ENCODE measurements at regions not wholly inside any gene's neighbourhood (a gene's known extent, or its start where the extent isn't known, plus 50 kb on each side); places are given as distances from the start of the nearest gene placed in this dataset.

DNA sequence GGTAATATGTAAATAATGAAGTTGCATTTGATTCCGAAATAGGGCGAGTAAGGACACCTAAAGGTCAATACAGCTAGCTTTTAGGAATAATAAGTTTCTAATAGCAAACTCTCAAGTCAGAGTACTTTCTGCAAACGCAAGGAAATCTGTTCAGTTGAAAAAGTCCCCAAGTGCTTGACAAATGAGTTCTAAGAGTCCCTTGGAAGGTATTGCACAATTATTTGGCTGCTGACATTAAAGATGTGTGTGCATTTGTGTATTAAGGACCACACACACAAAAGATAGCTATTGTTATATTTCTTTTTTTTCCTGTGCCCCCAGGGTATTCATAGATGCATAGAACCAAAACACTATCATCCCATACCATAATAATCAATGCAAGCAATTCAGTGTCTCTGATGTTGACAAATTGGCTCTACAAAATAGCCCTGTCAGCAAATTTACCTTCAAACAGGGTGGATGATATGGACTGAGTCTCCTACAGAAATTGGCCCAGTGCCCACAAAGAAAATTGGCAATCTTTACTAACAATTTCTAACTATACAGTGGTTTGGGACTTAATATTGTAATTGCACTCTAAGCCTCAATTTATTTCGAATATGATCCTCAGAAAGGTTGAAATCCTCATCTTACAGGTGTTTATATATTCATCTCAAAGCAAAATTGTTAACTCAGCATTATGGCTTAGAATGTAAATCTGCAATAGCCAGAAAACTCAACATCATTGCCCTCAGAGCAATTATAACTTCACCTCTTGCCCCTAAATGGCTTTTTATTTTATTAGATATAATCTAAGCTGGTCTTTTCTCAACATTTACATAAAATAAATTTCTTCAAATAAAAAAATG lies 827.2 kb downstream of the MAT2B start:
- no peak for DNase-seq (ENCODE audit: low read depth, low spot score)
- no peaks in the 10 kb centered on the region for H3K9me1 ChIP-seq (ENCODE audit: control insufficient read depth, extremely low read depth, insufficient read depth, low read length)
- H3K4me3 ChIP-seq (ENCODE audit: control insufficient read depth in 2 of 3, extremely low read depth in 1 of 3, insufficient read depth in 2 of 3, low read depth in 1 of 3, low read length in 3 of 3) = no peak overlapping the region
- H3K27ac ChIP-seq (ENCODE audit: control insufficient read depth, insufficient read depth, low read length) = no peak overlapping the region
- dilution Hi-C loops (cut with MboI; ENCODE audit: extremely low pct_ligation_motif_present, low sequenced_read_pairs) = no loop called here
- no peaks in the 10 kb centered on the region for H3K27me3 ChIP-seq (ENCODE audit: control insufficient read depth, extremely low read depth, insufficient read depth, low read length)
- H3K4me1 ChIP-seq (ENCODE audit: control insufficient read depth, extremely low read depth, insufficient read depth, low read length) = peaks cover 3% of the 10 kb centered on the region
- H3K4me2 ChIP-seq (ENCODE audit: control insufficient read depth, extremely low read depth, insufficient read depth, low read depth, low read length) = no peak overlapping the region
- H3K36me3 ChIP-seq (ENCODE audit: control insufficient read depth in 2 of 2, extremely low read depth in 1 of 2, insufficient read depth in 2 of 2, low read length in 2 of 2) = no peaks in the 10 kb centered on the region
- no peaks in the 10 kb centered on the region for H3K9me3 ChIP-seq (ENCODE audit: control insufficient read depth, low read depth, low read length)
- H2AFZ ChIP-seq (ENCODE audit: control insufficient read depth, low read length) = no peak overlapping the region
- TF ChIP-seq, protein P1, sequence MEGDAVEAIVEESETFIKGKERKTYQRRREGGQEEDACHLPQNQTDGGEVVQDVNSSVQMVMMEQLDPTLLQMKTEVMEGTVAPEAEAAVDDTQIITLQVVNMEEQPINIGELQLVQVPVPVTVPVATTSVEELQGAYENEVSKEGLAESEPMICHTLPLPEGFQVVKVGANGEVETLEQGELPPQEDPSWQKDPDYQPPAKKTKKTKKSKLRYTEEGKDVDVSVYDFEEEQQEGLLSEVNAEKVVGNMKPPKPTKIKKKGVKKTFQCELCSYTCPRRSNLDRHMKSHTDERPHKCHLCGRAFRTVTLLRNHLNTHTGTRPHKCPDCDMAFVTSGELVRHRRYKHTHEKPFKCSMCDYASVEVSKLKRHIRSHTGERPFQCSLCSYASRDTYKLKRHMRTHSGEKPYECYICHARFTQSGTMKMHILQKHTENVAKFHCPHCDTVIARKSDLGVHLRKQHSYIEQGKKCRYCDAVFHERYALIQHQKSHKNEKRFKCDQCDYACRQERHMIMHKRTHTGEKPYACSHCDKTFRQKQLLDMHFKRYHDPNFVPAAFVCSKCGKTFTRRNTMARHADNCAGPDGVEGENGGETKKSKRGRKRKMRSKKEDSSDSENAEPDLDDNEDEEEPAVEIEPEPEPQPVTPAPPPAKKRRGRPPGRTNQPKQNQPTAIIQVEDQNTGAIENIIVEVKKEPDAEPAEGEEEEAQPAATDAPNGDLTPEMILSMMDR (optimal IDR thresholded peaks at IDR 0.05 in 1 of 3, IDR thresholded peaks at IDR 0.05 in 1 of 3, conservative IDR thresholded peaks at IDR 0.05 in 1 of 3; ENCODE audit: extremely low read depth in 1 of 3, insufficient read depth in 2 of 3, low read length in 3 of 3) = no peak
- TF ChIP-seq EZH2 (IDR thresholded peaks at IDR 0.05; ENCODE audit: low read length) = no peak
- no peaks in the 10 kb centered on the region for H3K79me2 ChIP-seq (ENCODE audit: control insufficient read depth, insufficient read depth, low read length)
- no peaks in the 10 kb centered on the region for H4K20me1 ChIP-seq (ENCODE audit: control insufficient read depth, extremely low read depth, insufficient read depth, low read length)
- no peak for FAIRE-seq
- H3K9ac ChIP-seq (ENCODE audit: control insufficient read depth, extremely low read depth, insufficient read depth, low read length) = no peak overlapping the region

DNA sequence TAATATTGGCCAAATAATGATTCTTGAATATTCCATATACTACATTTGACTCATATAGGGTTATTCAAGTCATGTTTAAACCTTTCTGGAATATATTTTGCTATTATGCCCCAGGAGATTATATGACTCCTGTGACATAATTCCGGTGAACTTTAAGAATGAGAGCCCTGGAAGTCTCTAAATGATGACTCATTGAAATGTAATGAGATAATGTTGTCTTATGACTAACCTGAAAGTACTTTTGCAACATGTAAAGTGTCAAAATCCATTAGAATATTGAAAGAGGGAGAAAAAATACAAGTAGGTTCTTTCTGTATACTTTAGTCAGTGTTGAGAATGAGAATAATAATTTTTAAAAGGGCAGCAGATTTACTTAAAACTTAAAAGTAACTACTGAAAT lies 830.4 kb downstream of the MAT2B start:
- no peaks in the 10 kb centered on the region for H3K9me3 ChIP-seq (ENCODE audit: control insufficient read depth, low read depth, low read length)

More for the DNA sequence above, 830.4 kb downstream of the MAT2B start:
- FAIRE-seq = peak; percentile 44
- DNase-seq (ENCODE audit: low read depth, low spot score) = no peak
- Histone ChIP-seq H3K4me2 (ENCODE audit: control insufficient read depth, extremely low read depth, insufficient read depth, low read depth, low read length) (no peak overlapping the region), H4K20me1 (ENCODE audit: control insufficient read depth, extremely low read depth, insufficient read depth, low read length) (no peaks in the 10 kb centered on the region), H3K79me2 (ENCODE audit: control insufficient read depth, insufficient read depth, low read length) (no peaks in the 10 kb centered on the region), H3K9me1 (ENCODE audit: control insufficient read depth, extremely low read depth, insufficient read depth, low read length) (no peaks in the 10 kb centered on the region), H3K4me3 (ENCODE audit: control insufficient read depth in 2 of 3, extremely low read depth in 1 of 3, insufficient read depth in 2 of 3, low read depth in 1 of 3, low read length in 3 of 3) (no peak overlapping the region), H3K9ac (ENCODE audit: control insufficient read depth, extremely low read depth, insufficient read depth, low read length) (no peak overlapping the region), H3K4me1 (ENCODE audit: control insufficient read depth, extremely low read depth, insufficient read depth, low read length) (peaks cover 3% of the 10 kb centered on the region), H3K27ac (ENCODE audit: control insufficient read depth, insufficient read depth, low read length) (peak overlapping the region; percentile 19), H2AFZ (ENCODE audit: control insufficient read depth, low read length) (no peak overlapping the region), H3K36me3 (ENCODE audit: control insufficient read depth in 2 of 2, extremely low read depth in 1 of 2, insufficient read depth in 2 of 2, low read length in 2 of 2) (no peaks in the 10 kb centered on the region), H3K27me3 (ENCODE audit: control insufficient read depth, extremely low read depth, insufficient read depth, low read length) (no peaks in the 10 kb centered on the region)
- TF ChIP-seq, protein P1 (optimal IDR thresholded peaks at IDR 0.05 in 1 of 3, IDR thresholded peaks at IDR 0.05 in 1 of 3, conservative IDR thresholded peaks at IDR 0.05 in 1 of 3; ENCODE audit: extremely low read depth in 1 of 3, insufficient read depth in 2 of 3, low read length in 3 of 3) = no peak
- TF ChIP-seq EZH2 (IDR thresholded peaks at IDR 0.05; ENCODE audit: low read length) = no peak
- dilution Hi-C loops (cut with MboI; ENCODE audit: extremely low pct_ligation_motif_present, low sequenced_read_pairs) = no loop called here

Data from keratinocyte (primary cell).